ENCODE measurements at regions not wholly inside any gene's neighbourhood (a gene's known extent, or its start where the extent isn't known, plus 50 kb on each side); places are given as distances from the start of the nearest gene placed in this dataset.

- TF ChIP-seq CTCF (IDR thresholded peaks at IDR 0.05; ENCODE audit: insufficient read depth, low read length, poor library complexity, severe bottlenecking) (no peak), EZH2phosphoT487 (conservative IDR thresholded peaks at IDR 0.05; ENCODE audit: low read length) (no peak)
These were observed 122.3 kb upstream of the SNX19 start for GRCh38 chr11:131038597-131038996.

Data from SU-DHL-6 (cell line).